ENCODE measurements at regions not wholly inside any gene's neighbourhood (a gene's known extent, or its start where the extent isn't known, plus 50 kb on each side); places are given as distances from the start of the nearest gene placed in this dataset.
"Not testable (repeated sequence)": the region's sequence is repeated elsewhere in the genome, so short reads cannot be mapped to it uniquely, and the experiment has no call there.

GRCh38 chr4:188287169-188287894 is 148.1 kb downstream of the TRIML1 start:
- DNase-seq: no peak

DNA sequence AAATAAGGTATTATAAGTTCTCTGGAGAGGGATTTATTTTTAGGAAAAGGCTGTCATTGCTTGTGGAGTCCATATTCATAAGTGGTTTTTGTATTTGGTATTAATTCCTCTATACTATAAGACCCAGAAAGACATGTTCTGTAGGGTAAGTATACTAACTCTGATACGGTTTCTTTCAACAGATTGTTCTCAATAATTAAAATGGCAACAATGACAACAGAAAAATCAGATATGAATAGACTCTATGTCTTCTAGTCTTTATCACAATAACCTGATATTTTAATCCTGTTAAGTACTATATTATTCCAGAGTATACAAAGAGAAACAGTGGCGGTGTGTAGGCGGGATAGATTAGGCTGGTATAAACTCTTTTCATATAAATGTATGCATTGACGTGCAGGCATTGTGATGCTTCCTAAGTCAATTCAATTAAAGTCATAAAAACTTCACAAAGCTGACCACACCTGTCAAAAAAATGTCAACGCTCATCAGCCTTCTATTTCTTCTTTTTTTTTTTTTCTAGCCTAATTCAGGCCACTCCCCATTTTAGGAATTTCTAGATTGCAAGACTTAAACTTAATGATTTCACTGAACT is 150.4 kb downstream of the TRIML1 start:
- no peak for DNase-seq

DNA sequence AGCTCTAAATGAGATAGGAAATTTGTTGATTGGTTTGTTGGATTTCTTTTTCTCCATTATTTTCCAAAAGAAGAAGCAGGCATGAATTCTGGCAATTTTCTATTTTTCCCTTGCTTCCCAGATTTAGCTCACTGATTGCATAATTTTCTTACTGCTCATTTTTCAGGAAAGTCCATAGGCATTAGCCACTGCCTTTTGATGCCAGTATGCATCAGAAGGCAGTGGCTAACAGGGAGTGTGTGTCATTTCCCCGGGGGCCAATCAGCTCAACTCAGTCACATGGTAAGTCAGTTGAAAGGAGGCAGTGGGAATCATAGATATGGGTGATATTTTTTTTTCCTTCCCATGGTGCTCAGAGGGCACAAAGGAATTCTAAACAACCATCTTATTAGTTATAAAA is 156.7 kb downstream of the TRIML1 start:
- no peak for DNase-seq

DNA sequence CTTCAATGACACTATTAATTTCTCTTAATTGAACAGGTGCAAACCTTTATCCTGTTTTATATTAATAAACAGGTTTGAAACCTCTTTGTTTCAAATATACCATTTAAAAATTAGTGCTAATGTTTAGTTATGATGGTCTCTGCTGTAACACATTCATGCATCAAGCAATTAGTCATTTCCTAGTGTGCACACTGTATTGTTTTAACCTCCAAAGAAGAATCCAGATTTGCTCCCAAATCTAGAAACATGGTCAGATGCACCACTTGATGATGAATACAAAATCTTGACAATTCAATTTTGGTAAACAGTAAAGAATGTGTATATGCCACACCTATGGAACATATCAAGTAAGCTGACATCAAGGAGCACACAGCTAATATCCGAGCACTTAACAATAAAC is 157.1 kb downstream of the TRIML1 start:
- no peak for DNase-seq

GRCh38 chr4:188297873-188298272 is 158.6 kb downstream of the TRIML1 start:
- no peak for DNase-seq

- DNase-seq: no peak
Measured at GRCh38 chr4:188299161-188299560, 159.9 kb downstream of the TRIML1 start.

GRCh38 chr4:188300385-188300784 is 161.1 kb downstream of the TRIML1 start:
- no peak for DNase-seq

GRCh38 chr4:188305690-188306089 is 166.4 kb downstream of the TRIML1 start:
- DNase-seq: no peak

GRCh38 chr4:188307591-188307990 is 168.3 kb downstream of the TRIML1 start:
- no peak for DNase-seq

- DNase-seq: no peak
Measured at GRCh38 chr4:188308142-188308541, 168.9 kb downstream of the TRIML1 start.

DNA sequence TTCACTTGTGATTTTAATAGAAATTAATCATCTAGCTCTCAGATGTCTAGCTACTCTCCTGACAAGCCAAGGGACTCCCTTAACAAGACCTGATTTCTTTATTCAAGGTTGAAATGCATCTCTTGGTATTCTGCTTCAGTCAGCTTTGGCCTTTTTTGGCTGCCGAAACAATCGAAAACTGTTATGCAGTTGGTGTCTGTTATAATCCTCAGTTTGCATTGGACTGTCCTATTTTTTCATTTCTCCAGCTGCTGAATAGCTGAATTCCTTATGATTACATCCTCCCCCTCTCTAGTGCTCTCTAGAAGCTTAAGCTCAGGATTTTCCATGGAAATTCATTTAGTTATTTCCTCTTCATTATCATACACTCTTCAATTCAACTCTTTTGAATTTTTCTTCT is 177.2 kb downstream of the TRIML1 start:
- no peak for DNase-seq

- DNase-seq: no peak
Measured at GRCh38 chr4:188328966-188329365, 189.7 kb downstream of the TRIML1 start.

DNA sequence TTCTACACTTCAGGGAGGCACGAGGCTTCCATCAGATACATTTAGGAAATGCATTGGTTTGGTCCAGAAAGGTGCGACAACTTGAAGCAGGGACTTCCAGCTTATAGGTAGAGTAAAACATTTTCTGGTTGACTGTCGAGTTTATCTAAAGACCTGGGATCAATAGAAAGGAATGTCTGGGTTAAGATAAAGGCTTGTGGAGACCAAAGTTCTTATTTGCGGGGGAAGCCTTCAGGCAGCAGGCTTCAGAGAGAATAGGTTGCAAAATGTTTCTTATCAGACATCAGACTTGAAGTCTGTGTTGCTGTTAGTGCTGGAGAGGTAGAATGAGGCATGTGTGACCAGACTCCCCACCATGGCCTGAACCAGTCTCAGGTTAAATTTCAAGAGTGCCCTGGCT is 190.3 kb downstream of the TRIML1 start:
- DNase-seq: no peak

DNA sequence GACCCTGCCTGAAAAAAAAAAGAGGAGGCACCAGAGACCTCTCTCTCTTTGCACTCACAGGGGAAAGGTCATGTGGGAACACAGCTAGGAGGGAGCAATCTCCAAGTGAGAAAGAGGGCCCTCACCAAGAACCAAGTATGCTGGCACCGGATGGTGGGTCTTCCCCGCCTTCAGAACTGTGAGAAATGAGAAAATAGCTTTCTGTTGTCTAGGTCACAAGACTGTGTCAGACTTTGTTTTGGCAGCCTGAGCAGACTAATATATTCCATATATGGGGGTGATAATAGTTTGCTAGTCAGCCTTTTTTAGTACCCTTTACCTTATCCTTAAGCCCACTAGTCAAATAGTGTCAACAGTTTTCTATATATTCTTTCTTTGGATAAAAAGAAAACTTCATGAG is 193.0 kb downstream of the TRIML1 start:
- no peak for DNase-seq

DNA sequence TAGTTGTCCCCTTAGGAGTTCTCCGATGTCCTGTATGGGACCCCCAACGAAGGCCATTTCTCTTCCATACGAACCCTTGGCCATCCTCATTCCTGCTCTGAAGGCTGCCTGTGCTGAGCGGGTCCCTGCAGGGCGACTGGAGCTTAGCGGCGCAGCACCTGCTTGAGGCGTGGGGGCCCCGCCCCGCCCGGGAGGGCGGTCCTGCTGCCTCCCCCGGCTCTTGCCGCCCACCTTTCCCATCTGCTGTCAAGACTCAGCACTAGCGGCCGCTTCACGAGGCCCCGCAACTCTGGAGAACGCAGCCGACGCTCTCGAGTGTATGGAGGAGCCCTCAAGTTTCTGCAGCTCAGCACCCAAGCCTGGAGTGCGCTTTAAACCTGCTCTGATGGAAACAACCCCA is 197.7 kb downstream of the TRIML1 start:
- no peak for DNase-seq

DNA sequence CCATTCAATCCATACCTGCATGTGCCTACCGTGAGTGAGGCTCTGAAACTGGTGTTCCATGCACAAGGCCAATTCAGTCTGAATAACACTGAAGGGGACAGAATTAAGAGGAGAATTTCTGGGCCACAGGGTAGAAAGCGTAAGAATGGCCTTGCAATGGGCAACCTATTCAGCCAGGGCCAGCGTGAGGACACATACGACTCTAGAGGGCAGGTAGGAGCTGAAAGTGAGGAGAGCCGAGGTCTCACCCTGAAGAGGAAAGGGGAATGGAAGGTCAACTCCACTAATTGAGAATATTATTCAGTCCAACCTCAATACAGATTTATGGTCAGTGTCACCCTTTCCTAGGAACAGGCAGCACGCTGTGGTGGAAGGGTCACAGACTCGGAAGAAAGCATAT is 202.2 kb downstream of the TRIML1 start:
- DNase-seq: no peak

- no peak for DNase-seq
Measured at GRCh38 chr4:188346171-188346809, 207.0 kb downstream of the TRIML1 start.

DNA sequence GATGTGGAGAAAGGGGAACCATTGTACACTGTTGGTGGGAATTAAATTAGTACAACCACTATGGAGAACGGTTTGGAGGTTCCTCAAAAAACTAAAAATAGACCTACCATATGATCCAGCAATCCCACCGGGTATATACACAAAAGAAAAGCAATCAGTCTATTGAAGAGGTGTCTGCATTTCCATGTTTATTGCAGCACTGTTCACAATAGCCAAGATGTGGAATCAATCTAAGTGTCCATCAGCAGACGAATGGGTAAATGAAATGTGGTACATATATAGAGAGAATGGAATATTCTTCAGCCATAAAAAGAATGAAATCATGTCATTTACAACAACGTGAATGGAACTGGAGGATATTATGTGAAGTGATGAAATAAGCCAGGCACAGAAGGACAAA is 208.1 kb downstream of the TRIML1 start:
- no peak for DNase-seq

DNA sequence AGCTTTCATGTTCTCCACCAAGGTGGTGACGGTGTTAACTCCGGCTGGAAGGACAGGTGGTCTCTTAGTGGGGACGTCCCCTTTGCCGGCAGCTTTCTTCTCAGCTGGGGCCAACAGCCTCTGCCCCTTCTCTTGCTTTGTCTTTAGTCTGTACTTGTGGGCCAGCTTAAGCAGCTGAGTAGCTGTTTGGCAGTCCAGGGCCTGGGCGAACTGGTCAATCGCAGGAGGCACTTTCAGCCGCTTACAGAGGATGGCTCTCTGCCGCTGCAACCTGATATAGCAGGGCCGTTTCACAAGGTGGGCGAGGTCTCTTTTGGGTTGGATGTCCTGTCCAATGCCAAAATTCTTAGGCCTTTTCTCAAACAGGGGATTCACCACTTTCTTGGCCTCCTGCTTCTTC is 210.3 kb downstream of the TRIML1 start:
- not testable (repeated sequence) for DNase-seq

DNA sequence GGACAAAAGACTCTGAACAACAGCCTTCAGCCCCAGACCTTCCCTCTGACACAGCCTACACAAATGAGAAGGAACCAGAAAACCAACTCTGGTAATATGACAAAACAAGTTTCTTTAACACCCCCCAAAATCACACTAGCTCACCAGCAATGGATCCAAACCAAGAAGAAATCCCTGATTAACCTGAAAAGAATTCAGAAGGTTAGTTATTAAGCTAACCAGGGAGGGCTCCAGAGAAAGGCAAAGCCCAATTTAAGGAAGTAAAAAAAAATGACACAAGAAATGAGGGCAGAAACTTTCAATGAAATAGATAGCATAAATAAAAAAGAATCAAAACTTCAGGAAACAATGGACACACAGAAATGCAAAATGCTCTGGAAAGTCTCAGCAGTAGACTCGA is 224.0 kb downstream of the TRIML1 start:
- DNase-seq: no peak

- no peak for DNase-seq
Measured at GRCh38 chr4:188370777-188371176, 231.5 kb downstream of the TRIML1 start.

GRCh38 chr4:188372058-188372457 is 232.8 kb downstream of the TRIML1 start:
- DNase-seq: no peak

DNA sequence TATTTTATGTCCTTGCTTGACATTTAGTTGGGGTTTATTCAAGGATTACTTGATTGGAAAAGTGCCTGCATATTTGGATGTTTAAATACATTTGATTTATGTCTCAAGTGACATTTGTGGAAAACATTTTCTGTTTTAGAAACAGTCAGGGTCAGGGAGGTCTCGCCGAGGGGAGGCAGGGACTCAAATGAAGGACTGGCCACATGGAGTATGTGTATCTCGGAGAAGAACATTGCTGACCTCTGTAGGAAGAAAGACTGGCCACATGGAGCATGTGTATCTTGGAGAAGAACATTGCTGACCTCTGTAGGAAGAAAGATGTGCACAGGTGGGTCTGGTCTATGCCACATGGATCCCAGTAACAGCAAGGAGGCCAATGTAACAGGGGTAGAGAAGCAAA is 233.6 kb downstream of the TRIML1 start:
- no peak for DNase-seq

DNA sequence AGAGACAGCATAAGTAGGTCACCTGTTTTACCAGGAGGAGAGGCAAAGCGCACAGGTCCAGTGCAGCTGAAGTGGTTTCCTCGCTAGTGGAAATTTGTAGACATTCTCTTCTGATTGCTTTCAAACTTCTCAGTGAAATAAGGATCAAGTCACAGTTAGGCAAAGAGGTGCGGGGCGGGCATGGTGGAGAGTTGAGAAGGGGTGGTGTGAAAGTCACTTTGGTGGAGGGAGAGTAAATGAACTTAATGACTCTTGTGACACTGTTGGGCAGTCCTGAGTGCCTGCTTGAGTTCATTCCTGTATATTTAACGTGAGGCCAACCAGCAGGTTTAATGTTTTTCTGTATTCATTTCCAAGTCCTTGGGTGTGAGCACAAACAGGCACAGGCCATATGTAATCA is 235.6 kb downstream of the TRIML1 start:
- DNase-seq: no peak

GRCh38 chr4:188377816-188378215 is 238.6 kb downstream of the TRIML1 start:
- no peak for DNase-seq

Measured in NCI-H226 (cell line).